Kidney (tissue), 13 donors: ENCODE measurements at regions not wholly inside any gene's neighbourhood (a gene's known extent, or its start where the extent isn't known, plus 50 kb on each side); places are given as distances from the start of the nearest gene placed in this dataset.

ENCODE experiments used
- DNase-seq, 5 donors: peaks; one replicate each; pipeline ENCODE4 v3.0.0-alpha.2; 2013 to 2020
- FAIRE-seq: peaks from 2 replicates; lab custom pipeline; 2012; peaks lifted over from hg19 to GRCh38; lab: Jason Lieb, UNC
- H3K27ac ChIP-seq, 2 donors: one replicate each; pipeline ENCODE4 v1.7.0; 2013; ENCODE audit warnings: low read depth in 2 of 2, low read length in 2 of 2, inconsistent platforms in 1 of 2
- H3K27me3 ChIP-seq: one replicate; pipeline ENCODE4 v1.7.1; 2013; ENCODE audit warnings: low read length, inconsistent platforms; ENCODE audit not compliant: control insufficient read depth, insufficient read depth
- H3K36me3 ChIP-seq, 3 donors: one replicate each; pipeline versions ENCODE4 v1.7.0 to v1.7.1; 2013; ENCODE audit warnings: low read length in 3 of 3, control low read depth in 1 of 3, inconsistent platforms in 1 of 3; ENCODE audit not compliant: insufficient read depth in 3 of 3, control insufficient read depth in 2 of 3
- H3K4me1 ChIP-seq, 3 donors: one replicate each; pipeline versions ENCODE4 v1.7.0 to v1.7.1; 2013; ENCODE audit warnings: low read length in 3 of 3, inconsistent platforms in 1 of 3, low read depth in 1 of 3; ENCODE audit not compliant: control insufficient read depth in 2 of 3, insufficient read depth in 2 of 3
- H3K4me3 ChIP-seq, 3 donors: one replicate each; pipeline versions ENCODE4 v1.7.0 to v1.8.1; 2013; ENCODE audit warnings: low read length in 3 of 3, control low read depth in 1 of 3, inconsistent platforms in 1 of 3
- H3K9ac ChIP-seq, 3 donors: one replicate each; pipeline versions ENCODE4 v1.7.0 to v1.7.1; 2013; ENCODE audit warnings: low read length in 3 of 3, control low read depth in 1 of 3, inconsistent platforms in 1 of 3
- H3K9me3 ChIP-seq, 3 donors: one replicate each; pipeline versions ENCODE4 v1.7.0 to v1.7.1; 2013; ENCODE audit warnings: low read length in 3 of 3, control low read depth in 1 of 3, inconsistent platforms in 1 of 3; ENCODE audit not compliant: control insufficient read depth in 2 of 3, insufficient read depth in 1 of 3
- intact Hi-C: fragments of 100-400 bp; cut with DNase I; formaldehyde crosslinking; loops from one replicate; pipeline ENCODE4 v1.11.1; 2022
- TF ChIP-seq, protein P1 (sequence below): IDR thresholded peaks from 3 replicates; pipeline ENCODE4 v1.5.1; 2012; ENCODE audit warnings: mild to moderate bottlenecking, moderate library complexity, borderline replicate concordance; ENCODE audit not compliant: insufficient read depth; ENCODE audit errors: extremely low read depth
- donor health status: control.
- donor health status: control.
- donor health status: control.
- donor health status: control.
- donor health status: control.
- donor health status: DM: yes; HTN: yes; CAD: no.
- donor health status: Normal renal cell carcinoma (clear cell type).

DNA sequence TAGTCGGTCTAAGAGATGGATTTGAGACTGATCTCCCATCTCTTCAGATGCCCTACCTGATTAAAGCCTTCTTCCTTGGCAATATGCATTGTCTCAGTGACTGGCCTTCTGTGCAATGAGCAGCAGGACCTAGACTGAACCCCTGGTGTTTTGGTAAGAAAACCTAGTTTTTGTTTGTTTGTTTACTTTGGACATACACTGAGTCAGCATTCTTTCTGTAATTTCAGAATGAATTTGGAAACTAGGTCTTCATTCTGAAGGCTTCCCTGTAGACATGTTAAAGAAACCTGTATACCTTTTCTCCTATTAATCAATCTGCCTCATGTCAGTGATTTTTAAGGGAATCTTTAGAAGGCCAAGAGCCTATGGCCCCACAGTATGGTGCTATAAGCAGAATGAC, 597.5 kb upstream of the HTR2C start:
- DNase-seq, result no peak
- no peaks in the 10 kb centered on the region for H3K27me3 ChIP-seq
- H3K9ac ChIP-seq, result no peak overlapping the region
- FAIRE-seq, result no peak
- H3K4me1 ChIP-seq, result no peaks in the 10 kb centered on the region
- TF ChIP-seq, protein P1, sequence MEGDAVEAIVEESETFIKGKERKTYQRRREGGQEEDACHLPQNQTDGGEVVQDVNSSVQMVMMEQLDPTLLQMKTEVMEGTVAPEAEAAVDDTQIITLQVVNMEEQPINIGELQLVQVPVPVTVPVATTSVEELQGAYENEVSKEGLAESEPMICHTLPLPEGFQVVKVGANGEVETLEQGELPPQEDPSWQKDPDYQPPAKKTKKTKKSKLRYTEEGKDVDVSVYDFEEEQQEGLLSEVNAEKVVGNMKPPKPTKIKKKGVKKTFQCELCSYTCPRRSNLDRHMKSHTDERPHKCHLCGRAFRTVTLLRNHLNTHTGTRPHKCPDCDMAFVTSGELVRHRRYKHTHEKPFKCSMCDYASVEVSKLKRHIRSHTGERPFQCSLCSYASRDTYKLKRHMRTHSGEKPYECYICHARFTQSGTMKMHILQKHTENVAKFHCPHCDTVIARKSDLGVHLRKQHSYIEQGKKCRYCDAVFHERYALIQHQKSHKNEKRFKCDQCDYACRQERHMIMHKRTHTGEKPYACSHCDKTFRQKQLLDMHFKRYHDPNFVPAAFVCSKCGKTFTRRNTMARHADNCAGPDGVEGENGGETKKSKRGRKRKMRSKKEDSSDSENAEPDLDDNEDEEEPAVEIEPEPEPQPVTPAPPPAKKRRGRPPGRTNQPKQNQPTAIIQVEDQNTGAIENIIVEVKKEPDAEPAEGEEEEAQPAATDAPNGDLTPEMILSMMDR, result no peak
- no peak overlapping the region for H3K4me3 ChIP-seq
- no peak overlapping the region for H3K27ac ChIP-seq
- intact Hi-C loops, result no loop called here
- H3K9me3 ChIP-seq, result no peaks in the 10 kb centered on the region
- H3K36me3 ChIP-seq, result no peaks in the 10 kb centered on the region

DNA sequence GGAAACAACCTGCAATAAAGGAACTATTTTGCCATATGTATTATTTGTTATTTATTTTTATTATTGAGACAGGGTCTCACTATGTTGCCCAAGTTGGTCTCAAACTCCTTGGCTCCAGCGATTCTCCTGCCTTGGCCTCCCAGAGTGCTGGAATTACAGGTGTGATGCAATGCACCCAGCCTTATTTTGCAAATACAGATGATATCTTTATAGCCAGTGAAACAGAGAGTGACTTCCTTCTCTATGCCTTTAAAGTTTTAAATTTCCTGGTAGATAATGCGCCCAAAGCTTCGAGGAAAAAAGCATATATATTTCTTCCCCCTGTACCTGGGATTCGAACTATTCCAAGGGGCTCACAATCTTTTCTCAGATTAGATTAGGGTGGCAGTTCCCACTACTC, 601.1 kb upstream of the HTR2C start:
- FAIRE-seq, result no peak
- H3K4me3 ChIP-seq, result no peak overlapping the region
- H3K9me3 ChIP-seq, result no peaks in the 10 kb centered on the region
- H3K36me3 ChIP-seq, result no peaks in the 10 kb centered on the region
- no peaks in the 10 kb centered on the region for H3K27me3 ChIP-seq
- TF ChIP-seq, protein P1, result no peak
- intact Hi-C loops, result no loop called here
- H3K4me1 ChIP-seq, result no peaks in the 10 kb centered on the region
- no peak for DNase-seq
- no peak overlapping the region for H3K27ac ChIP-seq
- no peak overlapping the region for H3K9ac ChIP-seq

DNA sequence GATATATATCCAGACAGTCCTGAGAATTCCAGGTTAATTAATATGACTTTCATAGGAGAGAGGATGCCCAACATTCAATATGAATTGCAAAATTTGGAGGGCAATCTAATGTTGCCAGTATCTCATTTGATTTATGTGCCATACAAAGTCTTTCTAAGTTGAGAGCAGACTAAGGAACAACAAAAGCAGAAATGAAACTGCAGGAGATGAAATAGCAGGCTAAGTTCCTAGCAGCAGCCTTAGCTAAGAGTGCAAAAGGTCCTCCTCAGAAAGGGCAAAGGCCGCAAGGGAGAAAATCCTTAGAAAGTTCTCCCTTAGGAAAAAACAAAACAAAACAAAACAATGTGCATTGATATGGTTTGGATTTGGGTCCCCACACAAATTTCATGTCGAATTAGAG, 602.9 kb upstream of the HTR2C start:
- DNase-seq (no peak), FAIRE-seq (no peak)

DNA sequence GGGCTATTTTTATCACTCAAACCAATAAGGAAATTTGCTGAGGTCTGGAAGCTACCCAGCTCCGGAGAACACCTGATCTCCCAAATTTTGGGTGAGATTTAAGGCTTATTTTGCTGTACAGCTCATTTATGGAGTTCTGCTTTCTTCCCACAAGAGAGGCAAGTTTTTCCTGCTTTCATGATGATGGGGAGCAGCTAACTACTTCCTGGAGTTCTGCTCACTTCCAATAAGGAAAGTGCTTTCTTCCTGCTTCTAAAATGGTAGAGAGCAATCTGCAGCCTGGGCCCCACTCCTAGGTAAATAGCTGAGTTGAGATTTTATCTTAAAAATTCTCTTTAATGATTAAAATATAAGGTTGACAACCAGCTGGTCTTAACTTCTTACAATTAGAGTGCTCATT, 606.0 kb upstream of the HTR2C start:
- no peak overlapping the region for H3K9ac ChIP-seq
- no peak overlapping the region for H3K27ac ChIP-seq
- TF ChIP-seq, protein P1, result no peak
- H3K27me3 ChIP-seq, result peaks cover 2% of the 10 kb centered on the region
- H3K4me3 ChIP-seq, result no peak overlapping the region
- no peaks in the 10 kb centered on the region for H3K4me1 ChIP-seq
- FAIRE-seq (no peak), DNase-seq (no peak)
- intact Hi-C loops, result no loop called here
- H3K36me3 ChIP-seq, result no peaks in the 10 kb centered on the region
- H3K9me3 ChIP-seq, result no peaks in the 10 kb centered on the region

More for the DNA sequence above, 602.9 kb upstream of the HTR2C start:
- H3K4me1 ChIP-seq, result no peaks in the 10 kb centered on the region
- no peak overlapping the region for H3K9ac ChIP-seq
- H3K36me3 ChIP-seq, result no peaks in the 10 kb centered on the region
- TF ChIP-seq, protein P1, result no peak
- no peak overlapping the region for H3K4me3 ChIP-seq
- intact Hi-C loops, result no loop called here
- no peak overlapping the region for H3K27ac ChIP-seq
- H3K27me3 ChIP-seq, result no peaks in the 10 kb centered on the region
- H3K9me3 ChIP-seq, result no peaks in the 10 kb centered on the region
